ENCODE measurements at regions not wholly inside any gene's neighbourhood (a gene's known extent, or its start where the extent isn't known, plus 50 kb on each side); places are given as distances from the start of the nearest gene placed in this dataset.

DNA sequence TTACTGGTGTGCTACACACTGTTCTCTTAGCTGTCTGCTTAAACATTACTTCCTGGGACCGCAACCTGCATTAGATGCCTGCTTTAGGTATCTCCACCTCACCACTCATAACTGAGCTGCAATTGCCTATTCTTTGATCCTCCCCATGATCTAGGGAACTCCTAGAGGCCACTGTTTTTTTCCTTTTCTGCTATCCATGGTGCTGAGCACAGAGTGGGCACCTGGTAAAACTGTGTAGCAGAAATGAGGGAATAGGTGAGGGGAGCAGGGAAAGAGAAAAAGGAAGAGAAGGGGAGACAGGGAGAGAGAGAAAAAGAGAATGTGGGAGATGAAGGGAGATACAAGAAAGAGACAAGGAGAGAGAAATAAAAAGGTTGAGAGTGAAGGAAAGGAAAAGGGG lies 434.9 kb downstream of the ADRA2A start:
- Histone ChIP-seq H3K4me1 (ENCODE audit: control insufficient read depth, insufficient read depth, low read length) (no peaks in the 10 kb centered on the region), H3K36me3 (ENCODE audit: control insufficient read depth, insufficient read depth, low read length) (no peaks in the 10 kb centered on the region), H4K91ac (ENCODE audit: insufficient read depth, low read depth, low read length) (no peak overlapping the region), H2BK15ac (ENCODE audit: low read depth, low read length) (no peak overlapping the region), H2AK9ac (replicated peaks; ENCODE audit: low read depth, low read length, poor library complexity) (no peak overlapping the region), H3K9me3 (ENCODE audit: control insufficient read depth, insufficient read depth, low read length) (peaks cover 25% of the 10 kb centered on the region), H3K18ac (ENCODE audit: low read depth, low read length) (no peak overlapping the region), H2AK5ac (ENCODE audit: low read depth, low read length) (no peak overlapping the region), H4K5ac (ENCODE audit: low read depth, low read length) (no peak overlapping the region), H3K9ac (ENCODE audit: low read depth, low read length) (no peak overlapping the region), H2BK120ac (ENCODE audit: low read depth, low read length) (no peak overlapping the region), H3K9me1 (ENCODE audit: insufficient read depth, low read length) (no peaks in the 10 kb centered on the region), H3K27ac (ENCODE audit: insufficient read depth, low read length) (no peak overlapping the region), H3K56ac (ENCODE audit: extremely low read depth, insufficient read depth, low read length) (no peak overlapping the region), H4K8ac (ENCODE audit: low read depth in 2 of 2, low read length in 2 of 2) (no peak overlapping the region), H3K4me2 (ENCODE audit: low read depth, low read length) (no peak overlapping the region), H3K23ac (ENCODE audit: low read depth, low read length) (no peak overlapping the region), H3K14ac (replicated peaks; ENCODE audit: low read depth, low read length) (no peak overlapping the region), H2AFZ (replicated peaks; ENCODE audit: low read length, poor library complexity) (no peak overlapping the region), H2BK5ac (ENCODE audit: low read depth, low read length, poor library complexity, severe bottlenecking) (no peak overlapping the region), H3K4me3 (ENCODE audit: insufficient read depth, low read depth, low read length) (no peak overlapping the region), H3K4ac (ENCODE audit: low read depth, low read length) (no peak overlapping the region), H3K27me3 (ENCODE audit: control insufficient read depth, insufficient read depth, low read length) (no peaks in the 10 kb centered on the region), H2BK20ac (ENCODE audit: low read depth, low read length) (no peak overlapping the region), H4K20me1 (ENCODE audit: insufficient read depth, low read length) (no peaks in the 10 kb centered on the region), H3K79me1 (ENCODE audit: low read depth in 1 of 2, low read length in 2 of 2) (no peaks in the 10 kb centered on the region)
- ATAC-seq (ENCODE audit: low read depth) (no peak), DNase-seq (no peak)
- ChIA-PET CTCF (no interaction called here), POLR2A (ENCODE audit: unreplicated experiment) (no interaction called here)
- in situ Hi-C loops (cut with MboI; ENCODE audit: low sequenced_read_pairs) (no loop called here), intact Hi-C loops (cut with micrococcal nuclease) (no loop called here), dilution Hi-C loops (cut with HindIII; ENCODE audit: low sequenced_read_pairs, unreplicated experiment) (no loop called here)
- 0% methylated on average over 1 of the region's 1 CpG; no CpG with 5 or more reads in 1 of the 2 experiments for WGBS, 2 experiments (ENCODE audit: extremely low coverage in 2 of 2, insufficient read length in 1 of 2)
- TF ChIP-seq MAZ (IDR thresholded peaks at IDR 0.05; ENCODE audit: borderline replicate concordance, low read depth, low read length), result no peak
- no peak for TF ChIP-seq MXI1 (IDR thresholded peaks at IDR 0.05; ENCODE audit: borderline replicate concordance, low read depth, low read length)
- no peak for TF ChIP-seq BHLHE40 (IDR thresholded peaks at IDR 0.05; ENCODE audit: low read depth, low read length)
- TF ChIP-seq, protein P1, sequence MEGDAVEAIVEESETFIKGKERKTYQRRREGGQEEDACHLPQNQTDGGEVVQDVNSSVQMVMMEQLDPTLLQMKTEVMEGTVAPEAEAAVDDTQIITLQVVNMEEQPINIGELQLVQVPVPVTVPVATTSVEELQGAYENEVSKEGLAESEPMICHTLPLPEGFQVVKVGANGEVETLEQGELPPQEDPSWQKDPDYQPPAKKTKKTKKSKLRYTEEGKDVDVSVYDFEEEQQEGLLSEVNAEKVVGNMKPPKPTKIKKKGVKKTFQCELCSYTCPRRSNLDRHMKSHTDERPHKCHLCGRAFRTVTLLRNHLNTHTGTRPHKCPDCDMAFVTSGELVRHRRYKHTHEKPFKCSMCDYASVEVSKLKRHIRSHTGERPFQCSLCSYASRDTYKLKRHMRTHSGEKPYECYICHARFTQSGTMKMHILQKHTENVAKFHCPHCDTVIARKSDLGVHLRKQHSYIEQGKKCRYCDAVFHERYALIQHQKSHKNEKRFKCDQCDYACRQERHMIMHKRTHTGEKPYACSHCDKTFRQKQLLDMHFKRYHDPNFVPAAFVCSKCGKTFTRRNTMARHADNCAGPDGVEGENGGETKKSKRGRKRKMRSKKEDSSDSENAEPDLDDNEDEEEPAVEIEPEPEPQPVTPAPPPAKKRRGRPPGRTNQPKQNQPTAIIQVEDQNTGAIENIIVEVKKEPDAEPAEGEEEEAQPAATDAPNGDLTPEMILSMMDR (conservative IDR thresholded peaks at IDR 0.05; ENCODE audit: low read depth, low read length), result no peak
- no peak for TF ChIP-seq POLR2A (IDR thresholded peaks at IDR 0.05; ENCODE audit: low read depth, low read length)
- no peak for TF ChIP-seq SMC3 (IDR thresholded peaks at IDR 0.05; ENCODE audit: low read depth, low read length)
- TF ChIP-seq RCOR1 (IDR thresholded peaks at IDR 0.05; ENCODE audit: insufficient replicate concordance, low read length), result no peak
- BruUV-seq (replicated peaks), result no TSS peak
